ENCODE measurements at regions not wholly inside any gene's neighbourhood (a gene's known extent, or its start where the extent isn't known, plus 50 kb on each side); places are given as distances from the start of the nearest gene placed in this dataset.
A peak's percentile ranks its signal among the peaks of the same experiment; 100 is the strongest.

- peaks cover 10 to 46% (median 18%) of the 10 kb centered on the region in 7 donors for H3K9me3 Mint-ChIP-seq
- H3K4me1 Mint-ChIP-seq = peaks cover 43% of the 10 kb centered on the region
- peaks cover 0 to 5% of the 10 kb centered on the region in 2 donors for H3K36me3 Mint-ChIP-seq
- no peak for TF ChIP-seq CTCF (IDR thresholded peaks at IDR 0.05)
- Histone ChIP-seq H2AFZ (ENCODE audit: insufficient read depth, low read depth, low read length, poor library complexity, severe bottlenecking) (no peak overlapping the region), H3K9ac (ENCODE audit: insufficient read depth, low read length, poor library complexity, severe bottlenecking) (no peak overlapping the region), H3K4me3 (replicated peaks in 1 of 3; ENCODE audit: low read depth in 2 of 3, low read length in 3 of 3) (no peak overlapping the region), H3K36me3 (replicated peaks in 1 of 2; ENCODE audit: control insufficient read depth in 1 of 2, insufficient read depth in 2 of 2, low read length in 2 of 2) (no peaks in the 10 kb centered on the region), H3K27me3 (ENCODE audit: control insufficient read depth in 2 of 2, insufficient read depth in 2 of 2, low read length in 2 of 2) (peaks cover 0 to 25% of the 10 kb centered on the region in 2 donors), H3K9me3 (replicated peaks in 1 of 2; ENCODE audit: control insufficient read depth in 1 of 2, insufficient read depth in 1 of 2, low read length in 2 of 2) (peaks cover 18 to 22% of the 10 kb centered on the region in 2 donors), H3K4me1 (ENCODE audit: control insufficient read depth in 1 of 2, insufficient read depth in 2 of 2, low read length in 2 of 2) (peaks cover 22 to 33% of the 10 kb centered on the region in 2 donors), H4K20me1 (ENCODE audit: insufficient read depth, low read length) (no peaks in the 10 kb centered on the region), H3K27ac (ENCODE audit: low read depth in 1 of 2, low read length in 2 of 2) (no peak overlapping the region), H3K79me2 (ENCODE audit: insufficient read depth, low read length) (no peaks in the 10 kb centered on the region), H3K4me2 (replicated peaks; ENCODE audit: extremely low read depth, low read length, poor library complexity, severe bottlenecking) (no peak overlapping the region)
- intact Hi-C loops (cut with micrococcal nuclease) = no loop called here
- H3K27me3 Mint-ChIP-seq (ENCODE audit: low read depth in 3 of 3) = peaks cover 47 to 70% (median 49%) of the 10 kb centered on the region in 3 donors
- WGBS (ENCODE audit: insufficient coverage) = 46% methylated on average over 20 of the region's 20 CpGs
- DNase-seq = no peak
- H3K4me3 Mint-ChIP-seq = peak overlapping the region in 1 of 2 donors; percentile 65
- no peak overlapping the region for H3K27ac Mint-ChIP-seq
Observed at GRCh38 chr7:363626-364025, 73.7 kb downstream of the FOXL3 start.

GRCh38 chr7:364536-364935 lies 74.6 kb downstream of the FOXL3 start:
- Histone ChIP-seq H3K9ac (ENCODE audit: insufficient read depth, low read length, poor library complexity, severe bottlenecking) (no peak overlapping the region), H3K9me3 (replicated peaks in 1 of 2; ENCODE audit: control insufficient read depth in 1 of 2, insufficient read depth in 1 of 2, low read length in 2 of 2) (peaks cover 9 to 16% of the 10 kb centered on the region in 2 donors), H2AFZ (ENCODE audit: insufficient read depth, low read depth, low read length, poor library complexity, severe bottlenecking) (no peak overlapping the region), H4K20me1 (ENCODE audit: insufficient read depth, low read length) (no peaks in the 10 kb centered on the region), H3K36me3 (replicated peaks in 1 of 2; ENCODE audit: control insufficient read depth in 1 of 2, insufficient read depth in 2 of 2, low read length in 2 of 2) (no peaks in the 10 kb centered on the region), H3K4me3 (replicated peaks in 1 of 3; ENCODE audit: low read depth in 2 of 3, low read length in 3 of 3) (no peak overlapping the region), H3K27me3 (ENCODE audit: control insufficient read depth in 2 of 2, insufficient read depth in 2 of 2, low read length in 2 of 2) (peaks cover 0 to 21% of the 10 kb centered on the region in 2 donors), H3K27ac (ENCODE audit: low read depth in 1 of 2, low read length in 2 of 2) (no peak overlapping the region), H3K4me1 (ENCODE audit: control insufficient read depth in 1 of 2, insufficient read depth in 2 of 2, low read length in 2 of 2) (peaks cover 22 to 33% of the 10 kb centered on the region in 2 donors), H3K79me2 (ENCODE audit: insufficient read depth, low read length) (no peaks in the 10 kb centered on the region), H3K4me2 (replicated peaks; ENCODE audit: extremely low read depth, low read length, poor library complexity, severe bottlenecking) (no peak overlapping the region)
- intact Hi-C loops (cut with micrococcal nuclease) = no loop called here
- no peak for DNase-seq
- Mint-ChIP-seq H3K27me3 (ENCODE audit: low read depth in 3 of 3) (peaks cover 38 to 68% (median 42%) of the 10 kb centered on the region in 3 donors), H3K4me1 (peaks cover 43% of the 10 kb centered on the region), H3K27ac (peak overlapping the region in 1 of 7 donors; percentile 46), H3K4me3 (no peak overlapping the region), H3K36me3 (peaks cover 0 to 5% of the 10 kb centered on the region in 2 donors), H3K9me3 (peaks cover 8 to 40% (median 17%) of the 10 kb centered on the region in 7 donors)
- no peak for TF ChIP-seq CTCF (IDR thresholded peaks at IDR 0.05)
- 90% methylated on average over 11 of the region's 11 CpGs for WGBS (ENCODE audit: insufficient coverage)

Measured in CD14-positive monocyte (primary cell).